BLaER1 treated with 17β-estradiol and CSF1 and Interleukin-3, amounts not matched to agents 10 nM and 100 nM (cell line): ENCODE measurements at regions not wholly inside any gene's neighbourhood (a gene's known extent, or its start where the extent isn't known, plus 50 kb on each side); places are given as distances from the start of the nearest gene placed in this dataset.

Experiments used
- H3K27ac ChIP-seq, 11 experiments: shearing (Covaris generic); formaldehyde crosslinking; 2 replicates each; pipeline ENCODE4 v1.8.1; 2022
- H3K27me3 ChIP-seq, 11 experiments: shearing (Covaris generic); formaldehyde crosslinking; 2 replicates each; pipeline ENCODE4 v1.8.1; 2022
- H3K36me3 ChIP-seq, 11 experiments: shearing (Covaris generic); formaldehyde crosslinking; 2 replicates each; pipeline ENCODE4 v1.8.1; 2022
- H3K4me1 ChIP-seq, 10 experiments: shearing (Covaris generic); formaldehyde crosslinking; 2 replicates each; pipeline ENCODE4 v1.8.1; 2022
- H3K4me2 ChIP-seq, 11 experiments: shearing (Covaris generic); formaldehyde crosslinking; 2 replicates each; pipeline ENCODE4 v1.8.1; 2022
- H3K4me3 ChIP-seq, 10 experiments: shearing (Covaris generic); formaldehyde crosslinking; 2 replicates each; pipeline ENCODE4 v1.8.1; 2022
- H3K9ac ChIP-seq, 11 experiments: shearing (Covaris generic); formaldehyde crosslinking; 2 replicates each; pipeline ENCODE4 v1.8.1; 2022
- H3K9me3 ChIP-seq, 11 experiments: shearing (Covaris generic); formaldehyde crosslinking; replicated peaks in 1 of 11; 2 replicates each; pipeline ENCODE4 v1.8.1; 2022
- H4K20me1 ChIP-seq, 11 experiments: shearing (Covaris generic); formaldehyde crosslinking; 2 replicates each; pipeline ENCODE4 v1.8.1; 2022
- Cebpa-rat ChIP-seq, 11 experiments: shearing (Covaris generic); IDR thresholded peaks; 2 replicates each; pipeline ENCODE4 v1.8.1; 2022

DNA sequence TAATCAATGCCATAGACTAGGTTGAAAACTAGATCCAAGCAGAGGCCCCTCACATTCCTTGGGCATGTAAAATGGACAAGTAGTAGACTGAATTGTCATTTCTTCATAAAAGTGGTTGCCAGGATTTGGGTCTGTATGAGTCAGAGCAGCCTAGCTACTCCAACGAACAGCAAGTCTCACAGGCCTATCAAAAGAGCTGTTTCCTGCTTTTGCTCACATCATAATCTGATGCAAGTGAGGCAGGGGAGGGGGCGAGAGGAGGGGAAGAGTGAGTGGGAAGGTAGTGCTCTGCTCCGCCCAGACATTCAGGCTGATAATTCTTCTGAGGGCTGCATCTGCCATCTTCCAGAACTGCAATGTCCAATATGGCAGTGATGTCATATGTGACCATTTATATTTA, 228.9 kb upstream of the PRICKLE2 start:
- H3K27me3 ChIP-seq, result no peaks in the 10 kb centered on the region
- H3K36me3 ChIP-seq, result no peaks in the 10 kb centered on the region
- H3K4me1 ChIP-seq, result peaks cover 17 to 62% (median 41%) of the 10 kb centered on the region in 10 experiments
- no peak overlapping the region; a peak in 1 of 22 replicates for H3K9ac ChIP-seq
- H4K20me1 ChIP-seq, result no peaks in the 10 kb centered on the region
- peak overlapping the region; percentile 16 to 82 (median 70); a peak in 21 of 22 replicates for H3K4me2 ChIP-seq
- peak overlapping the region in 4 of 11 experiments; percentile 14 to 57 (median 28); a peak in 4 of 22 replicates for H3K27ac ChIP-seq
- H3K9me3 ChIP-seq, result no peaks in the 10 kb centered on the region
- TF ChIP-seq Cebpa-rat (IDR thresholded peaks at IDR 0.05), result no peak
- H3K4me3 ChIP-seq, result no peak overlapping the region

DNA sequence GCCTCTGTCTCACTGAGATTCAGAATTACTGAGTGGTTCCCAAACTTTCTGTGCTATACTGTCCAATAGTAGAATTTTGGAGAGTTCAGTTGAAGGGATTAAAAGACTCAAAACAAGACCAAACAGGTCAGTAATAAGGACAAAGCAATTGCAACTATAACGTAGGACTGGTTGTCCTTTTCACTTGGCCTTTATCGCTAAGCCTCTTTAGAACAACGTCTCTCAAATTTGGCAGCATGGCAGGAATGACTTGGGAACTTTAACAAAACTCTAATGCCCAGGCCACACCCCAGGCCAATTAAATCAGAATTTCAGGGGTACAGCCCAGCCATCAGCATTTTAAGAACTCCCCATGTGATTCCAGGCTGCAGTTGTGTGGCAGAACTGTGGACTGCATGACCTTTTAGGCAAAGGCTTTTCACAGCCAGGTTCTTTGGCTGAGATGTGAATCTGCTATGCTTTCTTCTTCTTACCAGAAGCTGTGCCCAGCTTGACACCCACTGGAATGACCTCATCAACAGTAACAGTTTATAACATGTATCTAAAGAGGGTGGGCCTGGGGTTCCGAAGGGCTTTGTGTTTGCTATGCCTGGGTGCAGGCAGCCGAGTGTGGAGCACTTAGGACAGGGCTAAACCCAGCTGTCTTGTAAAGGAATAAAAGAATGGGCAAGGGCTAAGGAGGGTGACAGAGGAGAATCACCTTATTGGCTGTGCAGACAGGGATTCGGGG, 226.2 kb upstream of the PRICKLE2 start:
- H4K20me1 ChIP-seq, result no peaks in the 10 kb centered on the region
- H3K27me3 ChIP-seq, result no peaks in the 10 kb centered on the region
- peaks cover 17 to 46% (median 33%) of the 10 kb centered on the region in 10 experiments for H3K4me1 ChIP-seq
- peak overlapping the region in 1 of 11 experiments; percentile 6; a peak in 1 of 22 replicates for H3K4me2 ChIP-seq
- no peaks in the 10 kb centered on the region for H3K9me3 ChIP-seq
- no peaks in the 10 kb centered on the region for H3K36me3 ChIP-seq
- no peak for TF ChIP-seq Cebpa-rat (IDR thresholded peaks at IDR 0.05)
- no peak overlapping the region for H3K27ac ChIP-seq
- no peak overlapping the region for H3K9ac ChIP-seq
- H3K4me3 ChIP-seq, result no peak overlapping the region

DNA sequence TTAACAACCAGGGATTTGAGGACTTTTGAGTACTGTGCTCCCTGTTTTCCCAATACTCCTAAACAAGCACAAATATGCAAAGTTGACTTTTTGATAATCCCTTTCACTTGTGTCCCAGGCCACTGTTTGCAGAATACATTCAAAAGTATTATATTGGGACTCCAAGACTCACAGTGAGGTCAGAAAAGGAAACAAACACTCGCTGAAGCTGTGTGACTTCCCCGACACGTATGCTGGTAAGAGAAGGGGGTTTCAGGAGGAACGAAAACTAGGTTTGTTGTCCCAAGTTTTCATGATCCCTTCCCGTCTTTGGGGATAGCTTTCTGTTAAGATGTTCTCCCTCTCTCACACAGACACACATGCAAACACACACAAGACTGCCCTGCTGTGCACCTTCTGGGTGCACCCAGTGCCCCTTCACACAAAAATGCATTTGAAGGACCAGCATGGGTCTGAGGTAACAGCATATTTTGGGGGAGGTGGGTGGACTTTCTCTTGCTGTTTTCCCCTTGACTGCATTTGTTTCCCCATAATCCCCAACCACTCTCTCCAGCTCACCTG, 225.2 kb upstream of the PRICKLE2 start:
- peaks cover 17 to 37% (median 27%) of the 10 kb centered on the region in 10 experiments for H3K4me1 ChIP-seq
- H3K4me2 ChIP-seq, result peak overlapping the region in 5 of 11 experiments; percentile 4 to 39 (median 18); a peak in 4 of 22 replicates
- H3K9ac ChIP-seq, result no peak overlapping the region
- no peaks in the 10 kb centered on the region for H3K36me3 ChIP-seq
- no peak overlapping the region for H3K27ac ChIP-seq
- no peak for TF ChIP-seq Cebpa-rat (IDR thresholded peaks at IDR 0.05)
- H4K20me1 ChIP-seq, result no peaks in the 10 kb centered on the region
- H3K9me3 ChIP-seq, result peaks cover 0 to 4% (median 1%) of the 10 kb centered on the region in 11 experiments; a peak in 8 of 22 replicates
- no peak overlapping the region for H3K4me3 ChIP-seq
- peaks cover 0 to 3% (median 0%) of the 10 kb centered on the region in 11 experiments; a peak in 3 of 22 replicates for H3K27me3 ChIP-seq

DNA sequence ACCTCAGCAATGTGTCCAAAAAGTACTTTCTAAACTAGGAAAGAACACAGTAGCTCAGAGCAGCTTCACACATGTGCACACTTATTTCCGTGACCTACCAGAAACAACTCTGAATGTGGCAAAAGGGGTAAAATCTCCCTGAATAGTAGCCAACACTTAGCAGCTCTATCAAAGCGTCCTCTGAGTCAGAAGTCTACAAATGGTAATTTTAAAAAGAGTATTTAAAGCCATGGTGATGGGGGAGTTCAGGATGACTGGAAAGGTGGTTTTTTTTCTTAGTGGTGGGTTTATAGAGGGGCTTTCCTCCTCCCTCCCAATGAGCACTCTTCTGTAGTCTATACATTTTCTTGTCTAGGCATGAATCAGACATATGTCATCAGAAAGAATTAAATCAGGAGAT, 223.8 kb upstream of the PRICKLE2 start:
- Histone ChIP-seq H3K9ac (no peak overlapping the region), H3K4me3 (no peak overlapping the region)
- TF ChIP-seq Cebpa-rat (IDR thresholded peaks at IDR 0.05), result no peak

DNA sequence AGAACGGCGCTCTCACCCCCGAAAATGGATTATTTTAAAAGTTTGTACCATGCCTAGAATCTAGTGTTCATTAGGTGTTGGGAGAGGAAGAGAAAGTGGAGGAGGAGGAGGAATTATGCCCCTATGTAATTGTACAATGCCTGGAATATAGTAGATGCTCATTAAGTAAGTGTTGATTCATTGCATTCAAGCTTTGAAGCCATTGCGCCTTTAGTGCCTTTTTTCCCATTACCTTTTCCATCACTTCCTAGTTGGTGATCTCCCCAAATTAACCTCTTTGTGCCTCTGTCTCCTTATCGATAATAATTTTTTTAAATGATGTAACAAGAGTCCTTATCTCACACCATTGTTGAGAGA, 220.7 kb upstream of the PRICKLE2 start:
- H4K20me1 ChIP-seq, result no peaks in the 10 kb centered on the region
- H3K27ac ChIP-seq, result no peak overlapping the region
- H3K9ac ChIP-seq, result no peak overlapping the region
- peaks cover 0 to 15% (median 6%) of the 10 kb centered on the region in 11 experiments; a peak in 13 of 22 replicates for H3K27me3 ChIP-seq
- peaks cover 0 to 7% (median 4%) of the 10 kb centered on the region in 10 experiments; a peak in 6 of 20 replicates for H3K4me1 ChIP-seq
- no peaks in the 10 kb centered on the region for H3K36me3 ChIP-seq
- H3K9me3 ChIP-seq, result peaks cover 9 to 15% (median 12%) of the 10 kb centered on the region in 11 experiments; a peak in 21 of 22 replicates
- H3K4me2 ChIP-seq, result no peak overlapping the region
- no peak for TF ChIP-seq Cebpa-rat (IDR thresholded peaks at IDR 0.05)
- H3K4me3 ChIP-seq, result no peak overlapping the region

More for the DNA sequence above, 223.8 kb upstream of the PRICKLE2 start:
- Histone ChIP-seq H3K27ac (no peak overlapping the region), H3K27me3 (peaks cover 0 to 15% (median 6%) of the 10 kb centered on the region in 11 experiments; a peak in 13 of 22 replicates), H3K9me3 (peaks cover 9 to 15% (median 12%) of the 10 kb centered on the region in 11 experiments; a peak in 21 of 22 replicates), H4K20me1 (no peaks in the 10 kb centered on the region), H3K4me2 (no peak overlapping the region), H3K36me3 (no peaks in the 10 kb centered on the region), H3K4me1 (peaks cover 14 to 22% (median 18%) of the 10 kb centered on the region in 10 experiments)

DNA sequence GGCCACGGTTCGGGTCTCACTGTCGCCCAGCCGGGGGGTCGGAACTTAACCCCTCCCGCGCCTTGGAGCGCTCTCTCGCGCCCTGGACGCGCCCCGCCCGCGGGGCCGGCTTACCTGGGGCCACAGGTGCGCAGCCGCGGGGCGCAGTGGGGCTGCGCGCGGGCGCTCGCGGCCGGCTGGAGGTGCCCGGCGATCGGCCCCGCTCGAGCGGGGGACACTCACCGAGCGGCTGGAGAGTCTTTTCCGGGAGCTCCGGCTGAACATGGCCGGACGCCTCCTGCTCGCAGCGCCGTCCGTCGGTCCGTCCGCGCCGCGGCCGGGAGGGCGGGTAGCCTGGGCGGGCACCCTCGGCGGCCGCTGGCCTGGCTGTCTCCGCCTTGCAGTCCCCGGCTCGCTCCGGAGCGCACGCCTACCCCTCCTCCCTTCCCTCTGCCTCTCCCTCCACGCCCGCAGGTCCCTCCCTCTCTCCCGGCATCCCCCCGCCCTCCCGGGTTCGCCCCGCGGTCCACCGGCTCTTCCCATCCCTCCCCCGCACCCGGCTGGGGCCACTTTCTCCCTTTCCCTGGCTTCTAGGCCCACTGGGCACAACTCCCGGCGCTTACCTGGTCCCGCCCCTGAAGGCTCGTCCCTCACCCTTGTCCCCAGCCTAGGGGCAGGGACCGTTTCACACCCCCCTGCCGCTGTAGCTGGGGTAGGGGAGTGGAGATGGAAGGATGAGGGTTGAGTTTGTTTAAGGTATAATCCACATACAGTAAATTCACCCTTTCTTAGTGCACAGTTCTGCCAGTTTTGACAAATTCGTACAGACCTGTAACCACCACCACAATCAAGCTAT, 220.1 kb upstream of the PRICKLE2 start:
- Histone ChIP-seq H3K27me3 (peaks cover 0 to 15% (median 6%) of the 10 kb centered on the region in 11 experiments; a peak in 13 of 22 replicates), H3K4me3 (no peak overlapping the region), H3K36me3 (no peaks in the 10 kb centered on the region), H3K4me2 (no peak overlapping the region), H3K9ac (no peak overlapping the region), H3K9me3 (peaks cover 9 to 15% (median 12%) of the 10 kb centered on the region in 11 experiments; a peak in 21 of 22 replicates), H4K20me1 (no peaks in the 10 kb centered on the region), H3K4me1 (peaks cover 0 to 2% (median 0%) of the 10 kb centered on the region in 10 experiments; a peak in 5 of 20 replicates), H3K27ac (no peak overlapping the region)
- TF ChIP-seq Cebpa-rat (IDR thresholded peaks at IDR 0.05), result no peak

DNA sequence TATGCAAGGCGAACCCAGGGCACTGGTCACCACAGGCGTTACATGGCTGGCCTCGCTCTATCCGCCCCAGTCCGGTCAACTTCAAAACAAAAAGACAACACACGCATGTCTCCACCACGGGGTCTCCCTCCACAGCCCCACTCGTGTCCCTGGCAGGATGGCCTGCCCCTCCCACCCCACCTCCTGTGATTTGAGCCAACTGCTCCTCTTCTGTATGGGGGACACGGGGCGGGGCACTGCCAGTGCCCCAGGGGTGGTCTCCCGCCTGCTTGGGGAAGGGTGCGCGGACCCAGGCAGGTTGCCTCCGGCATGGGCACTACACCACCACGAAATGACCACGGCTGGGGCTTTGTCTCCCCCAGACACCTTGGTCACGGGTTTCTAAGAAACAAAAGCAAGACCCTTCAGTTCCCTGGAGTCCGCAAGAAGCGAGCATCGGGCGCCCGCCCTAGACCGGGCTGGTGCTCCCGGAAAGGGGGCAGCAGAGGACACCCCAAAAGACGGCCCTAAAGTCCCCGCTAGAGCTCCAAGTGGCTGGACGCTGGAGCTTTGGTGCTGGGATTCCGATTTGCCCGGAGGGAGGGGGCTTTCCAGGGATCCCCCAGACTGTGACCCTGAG, 219.3 kb upstream of the PRICKLE2 start:
- Histone ChIP-seq H3K4me3 (no peak overlapping the region), H3K9ac (no peak overlapping the region)
- TF ChIP-seq Cebpa-rat (IDR thresholded peaks at IDR 0.05), result no peak

DNA sequence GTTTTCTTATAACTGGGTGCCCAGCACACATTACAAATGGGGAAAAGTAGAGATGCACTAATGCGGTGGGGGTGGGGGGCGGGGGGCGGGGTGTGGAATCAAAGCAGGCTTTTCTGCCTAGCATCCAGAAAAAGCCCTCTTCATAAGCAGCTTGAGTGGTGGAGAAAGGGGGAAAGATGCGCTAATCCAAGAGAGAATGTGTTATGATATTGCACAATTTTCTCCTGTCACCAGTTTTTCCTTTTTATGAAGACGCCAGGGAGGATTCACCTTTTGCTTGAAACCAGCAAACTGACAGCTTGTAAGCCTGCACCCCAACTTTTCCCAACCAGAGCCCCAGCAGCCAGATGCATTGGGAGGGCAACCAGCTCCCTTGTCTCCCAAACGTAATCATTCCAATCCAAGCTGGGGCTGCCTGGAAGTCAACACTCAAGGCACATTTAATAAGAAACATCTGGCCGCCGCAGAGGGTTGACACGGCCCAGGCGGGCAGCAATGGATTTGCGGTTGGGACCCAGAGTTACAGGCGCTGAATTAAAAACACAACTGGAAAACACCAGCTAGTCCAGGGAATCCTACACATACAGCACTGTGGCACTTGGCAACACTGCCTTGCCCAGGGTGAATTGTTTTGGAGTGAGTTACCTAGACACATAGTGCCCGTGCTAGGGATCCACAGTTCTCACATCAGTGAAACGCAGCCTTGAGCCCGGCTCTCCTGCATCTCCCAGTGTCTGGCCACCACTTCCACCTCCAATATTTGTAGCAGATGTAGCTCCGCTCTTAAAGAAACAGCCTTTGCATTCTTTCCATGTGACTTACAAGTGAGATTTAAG, 218.5 kb upstream of the PRICKLE2 start:
- H3K4me2 ChIP-seq, result no peak overlapping the region
- H3K36me3 ChIP-seq, result no peaks in the 10 kb centered on the region
- peaks cover 0 to 15% (median 6%) of the 10 kb centered on the region in 11 experiments; a peak in 13 of 22 replicates for H3K27me3 ChIP-seq
- H3K4me3 ChIP-seq, result no peak overlapping the region
- no peaks in the 10 kb centered on the region for H3K4me1 ChIP-seq
- TF ChIP-seq Cebpa-rat (IDR thresholded peaks at IDR 0.05), result no peak
- peaks cover 9 to 15% (median 12%) of the 10 kb centered on the region in 11 experiments; a peak in 21 of 22 replicates for H3K9me3 ChIP-seq
- no peaks in the 10 kb centered on the region for H4K20me1 ChIP-seq
- no peak overlapping the region for H3K27ac ChIP-seq
- H3K9ac ChIP-seq, result no peak overlapping the region

More for the DNA sequence above, 219.3 kb upstream of the PRICKLE2 start:
- H3K27me3 ChIP-seq, result peaks cover 0 to 15% (median 6%) of the 10 kb centered on the region in 11 experiments; a peak in 13 of 22 replicates
- H3K36me3 ChIP-seq, result no peaks in the 10 kb centered on the region
- no peaks in the 10 kb centered on the region for H3K4me1 ChIP-seq
- peaks cover 9 to 15% (median 12%) of the 10 kb centered on the region in 11 experiments; a peak in 21 of 22 replicates for H3K9me3 ChIP-seq
- no peak overlapping the region for H3K27ac ChIP-seq
- H4K20me1 ChIP-seq, result no peaks in the 10 kb centered on the region
- no peak overlapping the region for H3K4me2 ChIP-seq
